Stimulated activated CD4-positive, alpha-beta T cell treated with anti-CD3 and anti-CD28 coated beads, Interleukin-2, amount 100 ng/mL, for 4 hours (primary cell): ENCODE measurements at regions not wholly inside any gene's neighbourhood (a gene's known extent, or its start where the extent isn't known, plus 50 kb on each side); places are given as distances from the start of the nearest gene placed in this dataset.

ENCODE experiments used
- DNase-seq: peaks from one replicate; pipeline ENCODE4 v3.0.0-alpha.2; 2020; ENCODE audit warnings: low read depth

- DNase-seq: no peak
Measured at GRCh38 chr10:130719448-130719752, 583.2 kb downstream of the GLRX3 start.

GRCh38 chr10:130720235-130720634 lies 584.0 kb downstream of the GLRX3 start:
- DNase-seq: no peak

GRCh38 chr10:130721971-130722370 lies 585.8 kb downstream of the GLRX3 start:
- DNase-seq: no peak

GRCh38 chr10:130723704-130724103 lies 587.5 kb downstream of the GLRX3 start:
- DNase-seq: no peak

- no peak for DNase-seq
Measured at GRCh38 chr10:130725474-130725970, 586.0 kb downstream of the TCERG1L start.

- no peak for DNase-seq
Measured at GRCh38 chr10:130726996-130727725, 584.4 kb downstream of the TCERG1L start.

- no peak for DNase-seq
Measured at GRCh38 chr10:130727766-130728490, 583.6 kb downstream of the TCERG1L start.

- no peak for DNase-seq
Measured at GRCh38 chr10:130728531-130729215, 582.8 kb downstream of the TCERG1L start.

- DNase-seq: no peak
Measured at GRCh38 chr10:130729876-130730275, 581.6 kb downstream of the TCERG1L start.

- DNase-seq: no peak
Measured at GRCh38 chr10:130737186-130737585, 574.3 kb downstream of the TCERG1L start.

- no peak for DNase-seq
Measured at GRCh38 chr10:130737621-130738020, 573.9 kb downstream of the TCERG1L start.

- no peak for DNase-seq
Measured at GRCh38 chr10:130739016-130739756, 572.3 kb downstream of the TCERG1L start.

- DNase-seq: no peak
Measured at GRCh38 chr10:130739757-130740145, 571.8 kb downstream of the TCERG1L start.

GRCh38 chr10:130740166-130740565 lies 571.4 kb downstream of the TCERG1L start:
- no peak for DNase-seq

- DNase-seq: no peak
Measured at GRCh38 chr10:130740915-130741750, 570.4 kb downstream of the TCERG1L start.

- no peak for DNase-seq
Measured at GRCh38 chr10:130741901-130742855, 569.3 kb downstream of the TCERG1L start.

GRCh38 chr10:130742941-130743675 lies 568.4 kb downstream of the TCERG1L start:
- DNase-seq: no peak

- no peak for DNase-seq
Measured at GRCh38 chr10:130743751-130744271, 567.7 kb downstream of the TCERG1L start.

GRCh38 chr10:130744631-130745030 lies 566.9 kb downstream of the TCERG1L start:
- DNase-seq: no peak
